Colonic mucosa (tissue), 4 donors: ENCODE measurements at regions not wholly inside any gene's neighbourhood (a gene's known extent, or its start where the extent isn't known, plus 50 kb on each side); places are given as distances from the start of the nearest gene placed in this dataset.

Source experiments
- DNase-seq: peaks from one replicate; pipeline ENCODE4 v3.0.0-alpha.2; 2020
- H3K27ac ChIP-seq: fragments of 200-600 bp; one replicate; pipeline ENCODE4 v1.8.0; 2021
- H3K27me3 ChIP-seq: fragments of 200-600 bp; one replicate; pipeline ENCODE4 v1.8.0; 2021
- H3K36me3 ChIP-seq: fragments of 200-600 bp; one replicate; pipeline ENCODE4 v1.8.0; 2021
- H3K4me1 ChIP-seq: fragments of 200-600 bp; one replicate; pipeline ENCODE4 v1.8.0; 2021; ENCODE audit warnings: mild to moderate bottlenecking
- H3K4me3 ChIP-seq: fragments of 200-600 bp; one replicate; pipeline ENCODE4 v1.8.0; 2021
- H3K9ac ChIP-seq, 2 donors: one replicate each; pipeline ENCODE4 v1.7.0; 2013; ENCODE audit warnings: control low read depth in 2 of 2, low read depth in 2 of 2, low read length in 2 of 2
- H3K9me3 ChIP-seq: fragments of 200-600 bp; one replicate; pipeline ENCODE4 v1.8.0; 2021
- CTCF ChIP-seq: fragments of 200-600 bp; IDR thresholded peaks from one replicate; pipeline ENCODE4 v1.8.0; 2022; ENCODE audit warnings: antibody characterized with exemption, mild to moderate bottlenecking
- intact Hi-C: fragments of 100-400 bp; cut with DNase I; formaldehyde crosslinking; loops from one replicate; pipeline ENCODE4 v1.14.1; 2022
- donor health status: healthy.
- donor health status: DM: no; HTN: no; CAD: no.
- donor health status: DM: no; HTN: no; CAD: no.

DNA sequence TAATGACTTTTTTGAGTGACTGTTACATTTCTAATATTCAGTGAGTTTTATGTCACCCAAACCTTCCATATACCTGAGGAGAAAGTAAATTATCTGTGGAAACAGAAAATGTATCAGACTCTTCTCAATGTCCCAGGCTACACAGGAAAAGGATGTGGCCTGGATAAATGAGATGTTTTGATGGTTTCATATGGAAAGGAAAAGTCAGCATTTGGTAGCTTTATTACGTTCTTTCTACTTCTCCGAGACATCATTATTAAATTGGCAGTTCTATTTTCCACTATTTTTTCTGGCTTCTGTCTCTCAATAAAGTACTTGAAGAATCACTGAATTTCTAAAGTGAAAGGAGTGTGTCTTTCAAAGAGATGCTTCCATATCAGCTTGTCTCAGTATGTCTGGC is 847.0 kb upstream of the CRIM1 start:
- no peaks in the 10 kb centered on the region for H3K36me3 ChIP-seq
- H3K4me3 ChIP-seq, result no peak overlapping the region
- H3K9me3 ChIP-seq, result no peaks in the 10 kb centered on the region
- DNase-seq, result no peak
- no peaks in the 10 kb centered on the region for H3K27me3 ChIP-seq
- H3K9ac ChIP-seq, result no peak overlapping the region
- no peak for TF ChIP-seq CTCF
- H3K27ac ChIP-seq, result no peak overlapping the region
- no peaks in the 10 kb centered on the region for H3K4me1 ChIP-seq
- intact Hi-C loops, result no loop called here

DNA sequence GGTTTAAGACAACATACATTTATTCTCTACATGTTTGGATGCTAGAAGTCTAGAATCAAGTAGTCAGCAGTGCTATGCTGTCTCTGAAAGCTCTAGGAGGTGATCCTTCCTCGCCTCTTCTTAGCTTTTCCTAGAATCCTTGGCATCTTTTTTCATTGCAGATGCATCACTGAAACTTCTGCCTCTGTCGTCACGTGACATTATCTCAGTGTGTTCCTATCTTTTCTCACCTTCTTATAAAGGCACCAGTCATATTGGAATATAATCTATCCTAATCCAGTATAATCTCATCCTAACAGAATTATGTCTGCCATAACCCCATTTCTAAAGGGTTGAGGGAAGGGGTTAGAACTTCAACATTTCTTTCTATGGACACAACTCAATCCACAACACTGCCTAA is 851.2 kb upstream of the CRIM1 start:
- no peak overlapping the region for H3K9ac ChIP-seq
- intact Hi-C loops, result no loop called here
- no peaks in the 10 kb centered on the region for H3K9me3 ChIP-seq
- no peaks in the 10 kb centered on the region for H3K4me1 ChIP-seq
- no peak overlapping the region for H3K4me3 ChIP-seq
- H3K27ac ChIP-seq, result no peak overlapping the region
- no peak for TF ChIP-seq CTCF
- no peaks in the 10 kb centered on the region for H3K36me3 ChIP-seq
- DNase-seq, result no peak
- no peaks in the 10 kb centered on the region for H3K27me3 ChIP-seq

- intact Hi-C loops, result no loop called here
- Histone ChIP-seq H3K4me3 (no peak overlapping the region), H3K9ac (no peak overlapping the region), H3K27me3 (no peaks in the 10 kb centered on the region), H3K4me1 (no peaks in the 10 kb centered on the region), H3K27ac (no peak overlapping the region), H3K9me3 (no peaks in the 10 kb centered on the region), H3K36me3 (no peaks in the 10 kb centered on the region)
- no peak for DNase-seq
- no peak for TF ChIP-seq CTCF
Measured at GRCh38 chr2:35503738-35504199, 851.8 kb upstream of the CRIM1 start.

DNA sequence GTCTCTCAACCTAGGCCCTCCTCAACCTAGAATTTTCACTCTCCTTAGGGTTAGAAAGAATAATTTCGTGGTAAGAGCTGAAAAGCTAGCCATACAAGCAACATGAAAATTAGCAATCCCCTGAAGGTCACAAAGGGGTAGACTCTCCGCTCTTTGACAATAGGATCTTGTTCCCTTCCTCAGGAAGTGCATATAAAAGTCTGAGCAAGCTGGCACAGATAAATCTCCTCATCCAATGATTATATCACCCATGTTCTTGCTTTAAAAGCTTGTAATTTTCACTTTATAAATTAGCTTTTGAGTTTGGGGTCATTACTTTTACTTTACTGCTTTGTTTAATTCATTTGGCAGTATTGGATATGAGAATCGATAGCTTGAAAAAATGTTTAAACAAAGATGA is 852.3 kb upstream of the CRIM1 start:
- Histone ChIP-seq H3K4me1 (no peaks in the 10 kb centered on the region), H3K9ac (no peak overlapping the region), H3K36me3 (no peaks in the 10 kb centered on the region), H3K4me3 (no peak overlapping the region), H3K9me3 (no peaks in the 10 kb centered on the region), H3K27ac (no peak overlapping the region), H3K27me3 (no peaks in the 10 kb centered on the region)
- intact Hi-C loops, result no loop called here
- no peak for DNase-seq
- no peak for TF ChIP-seq CTCF

DNA sequence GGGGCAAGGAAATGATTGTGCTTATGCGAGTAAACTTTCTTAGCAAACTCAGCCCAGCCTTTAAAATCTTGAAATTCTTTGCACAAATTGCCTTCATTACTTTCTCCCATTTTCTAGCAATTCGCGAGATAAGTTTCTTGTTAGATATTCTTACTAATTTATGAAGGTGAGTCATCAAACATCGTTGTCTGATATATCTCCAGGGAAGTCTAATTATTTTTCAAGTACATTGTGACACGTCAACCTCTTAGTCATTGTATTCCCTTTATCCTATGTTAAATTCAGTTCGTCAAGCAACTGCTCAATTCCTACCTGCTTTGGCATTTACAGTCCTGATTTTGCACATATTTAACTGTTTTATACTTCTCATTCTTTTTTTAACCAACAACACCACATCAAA is 854.5 kb upstream of the CRIM1 start:
- Histone ChIP-seq H3K27ac (no peak overlapping the region), H3K4me3 (no peak overlapping the region), H3K4me1 (no peaks in the 10 kb centered on the region), H3K36me3 (no peaks in the 10 kb centered on the region), H3K9ac (no peak overlapping the region), H3K27me3 (no peaks in the 10 kb centered on the region), H3K9me3 (no peaks in the 10 kb centered on the region)
- intact Hi-C loops, result no loop called here
- DNase-seq, result no peak
- no peak for TF ChIP-seq CTCF

DNA sequence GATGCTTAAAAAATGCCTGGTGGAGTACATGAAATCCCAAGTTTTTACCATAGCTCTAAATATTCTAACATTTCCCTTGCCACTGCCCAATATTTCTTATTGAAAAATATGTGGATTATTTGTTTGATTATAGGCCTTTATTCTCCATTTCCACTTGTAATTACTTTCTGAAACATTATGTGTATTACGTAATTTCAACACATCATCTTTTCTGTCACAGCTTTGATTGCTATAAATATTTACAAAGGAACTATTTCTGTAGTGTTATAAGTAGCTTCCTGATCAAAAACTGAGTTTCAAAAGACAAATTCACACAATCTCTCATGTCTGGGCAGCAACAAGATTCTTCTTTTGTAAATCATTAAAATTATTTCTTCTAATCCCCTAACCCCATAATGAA is 859.6 kb upstream of the CRIM1 start:
- Histone ChIP-seq H3K9ac (no peak overlapping the region), H3K4me3 (no peak overlapping the region), H3K9me3 (no peaks in the 10 kb centered on the region), H3K36me3 (no peaks in the 10 kb centered on the region), H3K27me3 (no peaks in the 10 kb centered on the region), H3K4me1 (no peaks in the 10 kb centered on the region), H3K27ac (no peak overlapping the region)
- no peak for TF ChIP-seq CTCF
- DNase-seq, result no peak
- intact Hi-C loops, result no loop called here
